OCI-LY7 (cell line): ENCODE measurements at regions not wholly inside any gene's neighbourhood (a gene's known extent, or its start where the extent isn't known, plus 50 kb on each side); places are given as distances from the start of the nearest gene placed in this dataset.

Experiments used
- BruUV-seq: library from RNA; stranded (reverse); fragments of 400-500 nt; replicated peaks from 2 replicates; lab custom pipeline; 2021; lab: Mats Ljungman, UMichigan
- CTCF ChIA-PET: fragments of 300-600 bp; sonication (Branson Sonifier 250); formaldehyde crosslinking; loops from one replicate; lab custom pipeline; 2022; ENCODE audit warnings: antibody characterized with exemption; ENCODE audit not compliant: unreplicated experiment; lab: Charles Lee
- POLR2A ChIA-PET: fragments of 300-600 bp; sonication (Branson Sonifier 250); formaldehyde crosslinking; loops from one replicate; lab custom pipeline; 2022; ENCODE audit warnings: antibody characterized with exemption; lab: Charles Lee
- DNase-seq: peaks from one replicate; pipeline ENCODE4 v3.0.0-alpha.2; 2015; ENCODE audit warnings: low spot score
- H2AFZ ChIP-seq: fragments of 200-600 bp; sonication (generic), shearing (Covaris generic); 2 replicates; pipeline ENCODE4 v1.6.1; 2014; ENCODE audit warnings: mild to moderate bottlenecking, antibody characterized with exemption, low read length, moderate library complexity
- H3K27ac ChIP-seq: fragments of 200-600 bp; sonication (generic); 2 replicates; pipeline ENCODE4 v1.5.1; 2014; ENCODE audit warnings: mixed run types, low read depth, mild to moderate bottlenecking, moderate library complexity, low read length, inconsistent platforms; ENCODE audit not compliant: poor library complexity, severe bottlenecking
- H3K36me3 ChIP-seq: fragments of 200-600 bp; sonication (generic); 2 replicates; pipeline ENCODE4 v1.6.1; 2014; ENCODE audit warnings: mild to moderate bottlenecking, antibody characterized with exemption, low read length, moderate library complexity, mixed read lengths; ENCODE audit not compliant: insufficient read depth
- H3K4me1 ChIP-seq: fragments of 200-600 bp; sonication (generic); 2 replicates; pipeline ENCODE4 v1.5.1; 2014; ENCODE audit warnings: mild to moderate bottlenecking, low read length; ENCODE audit not compliant: insufficient read depth, poor library complexity, severe bottlenecking
- H3K4me2 ChIP-seq: fragments of 200-600 bp; sonication (generic); 2 replicates; pipeline ENCODE4 v1.6.1; 2014; ENCODE audit warnings: mild to moderate bottlenecking, low read length
- H3K4me3 ChIP-seq: fragments of 200-600 bp; sonication (generic); 2 replicates; pipeline ENCODE4 v1.5.1; 2014; ENCODE audit warnings: mild to moderate bottlenecking, low read depth, low read length; ENCODE audit not compliant: poor library complexity, severe bottlenecking
- H3K79me2 ChIP-seq: fragments of 200-600 bp; sonication (generic); 2 replicates; pipeline ENCODE4 v1.6.1; 2016; ENCODE audit warnings: low read depth, mild to moderate bottlenecking, low read length, moderate library complexity, mixed read lengths; ENCODE audit not compliant: insufficient read depth
- H3K9me2 ChIP-seq: fragments of 200-600 bp; sonication (generic); 2 replicates; pipeline ENCODE4 v1.6.1; 2016; ENCODE audit warnings: mild to moderate bottlenecking, low read length, mixed read lengths; ENCODE audit not compliant: insufficient read depth
- H3K9me3 ChIP-seq: fragments of 200-600 bp; sonication (generic); 2 replicates; pipeline ENCODE4 v1.6.1; 2014; ENCODE audit warnings: mild to moderate bottlenecking, mixed run types, low read length, mixed read lengths
- H4K20me1 ChIP-seq: fragments of 200-600 bp; sonication (generic); 2 replicates; pipeline ENCODE4 v1.6.1; 2014; ENCODE audit warnings: mild to moderate bottlenecking, antibody characterized with exemption, low read length, moderate library complexity, mixed read lengths; ENCODE audit not compliant: insufficient read depth
- CTCF ChIP-seq: fragments of 200-600 bp; sonication (generic); conservative IDR thresholded peaks from 2 replicates; pipeline ENCODE4 v1.5.1; 2014; ENCODE audit warnings: mild to moderate bottlenecking, antibody characterized with exemption, low read length, moderate library complexity, mixed read lengths
- EZH2phosphoT487 ChIP-seq: fragments of 200-600 bp; sonication (generic); IDR thresholded peaks from 2 replicates; pipeline ENCODE4 v1.6.1; 2018; ENCODE audit warnings: low read depth, borderline replicate concordance, mild to moderate bottlenecking, mixed run types, antibody characterized with exemption, low read length, moderate library complexity, mixed read lengths
- intact Hi-C: fragments of 100-400 bp; cut with micrococcal nuclease; formaldehyde crosslinking; loops from one replicate; pipeline ENCODE4 v1.10.0; 2022; ENCODE audit not compliant: unreplicated experiment

GRCh38 chr12:25424211-25424731 lies 128.8 kb downstream of the LMNTD1 start:
- Histone ChIP-seq H3K4me3 (no peak overlapping the region), H3K4me1 (no peaks in the 10 kb centered on the region), H4K20me1 (no peaks in the 10 kb centered on the region), H3K9me2 (no peaks in the 10 kb centered on the region), H3K4me2 (no peak overlapping the region), H3K36me3 (no peaks in the 10 kb centered on the region), H3K79me2 (no peaks in the 10 kb centered on the region), H2AFZ (no peak overlapping the region), H3K9me3 (no peaks in the 10 kb centered on the region), H3K27ac (no peak overlapping the region)
- no TSS peak for BruUV-seq
- no peak for DNase-seq
- ChIA-PET POLR2A (interaction anchor here (0.6 to 1.7 kb wide), 4 partner anchors 9 to 695 kb away, joined by 3 to 9 read pairs (median 3); no protein-coding TSS in a partner anchor), CTCF (no interaction called here)
- intact Hi-C loops: no loop called here
- TF ChIP-seq CTCF (no peak), EZH2phosphoT487 (no peak)

GRCh38 chr12:25423355-25424050 lies 129.6 kb downstream of the LMNTD1 start:
- no peaks in the 10 kb centered on the region for H3K36me3 ChIP-seq
- H2AFZ ChIP-seq: no peak overlapping the region
- no peak overlapping the region for H3K4me3 ChIP-seq
- intact Hi-C loops: no loop called here
- H4K20me1 ChIP-seq: no peaks in the 10 kb centered on the region
- H3K9me3 ChIP-seq: no peaks in the 10 kb centered on the region
- no peak for DNase-seq
- no peak overlapping the region for H3K27ac ChIP-seq
- POLR2A ChIA-PET: interaction anchor here (0.7 to 1.7 kb wide), 2 partner anchors 10 to 11 kb away, joined by 3 to 9 read pairs; no protein-coding TSS in a partner anchor
- CTCF ChIA-PET: no interaction called here
- no TSS peak for BruUV-seq
- H3K9me2 ChIP-seq: no peaks in the 10 kb centered on the region
- no peaks in the 10 kb centered on the region for H3K79me2 ChIP-seq
- TF ChIP-seq CTCF (no peak), EZH2phosphoT487 (no peak)
- no peaks in the 10 kb centered on the region for H3K4me1 ChIP-seq
- H3K4me2 ChIP-seq: no peak overlapping the region

- Histone ChIP-seq H3K4me3 (no peak overlapping the region), H3K9me2 (no peaks in the 10 kb centered on the region), H3K27ac (no peak overlapping the region), H3K4me2 (no peak overlapping the region), H4K20me1 (no peaks in the 10 kb centered on the region), H3K4me1 (no peaks in the 10 kb centered on the region), H3K79me2 (no peaks in the 10 kb centered on the region), H3K36me3 (no peaks in the 10 kb centered on the region), H3K9me3 (no peaks in the 10 kb centered on the region), H2AFZ (no peak overlapping the region)
- TF ChIP-seq EZH2phosphoT487 (no peak), CTCF (no peak)
- intact Hi-C loops: no loop called here
- POLR2A ChIA-PET: interaction anchor here (0.6 to 1.7 kb wide), 2 partner anchors 11 to 590 kb away, joined by 3 to 9 read pairs; no protein-coding TSS in a partner anchor
- CTCF ChIA-PET: no interaction called here
- DNase-seq: no peak
- no TSS peak for BruUV-seq
Measured at GRCh38 chr12:25422241-25422640, 130.8 kb downstream of the LMNTD1 start.
